ENCODE measurements at regions not wholly inside any gene's neighbourhood (a gene's known extent, or its start where the extent isn't known, plus 50 kb on each side); places are given as distances from the start of the nearest gene placed in this dataset.
"Not testable (repeated sequence)": the region's sequence is repeated elsewhere in the genome, so short reads cannot be mapped to it uniquely, and the experiment has no call there.

- Mint-ChIP-seq H3K27me3 (no peaks in the 10 kb centered on the region), H3K4me1 (ENCODE audit: low read depth) (no peaks in the 10 kb centered on the region), H3K27ac (no peak overlapping the region), H3K4me3 (ENCODE audit: low read depth) (no peak overlapping the region), H3K9me3 (ENCODE audit: low read depth) (peaks cover 2% of the 10 kb centered on the region), H3K36me3 (ENCODE audit: insufficient read depth) (no peaks in the 10 kb centered on the region)
- no peak for DNase-seq (ENCODE audit: low spot score, unreplicated experiment)
- TF ChIP-seq, protein P1, sequence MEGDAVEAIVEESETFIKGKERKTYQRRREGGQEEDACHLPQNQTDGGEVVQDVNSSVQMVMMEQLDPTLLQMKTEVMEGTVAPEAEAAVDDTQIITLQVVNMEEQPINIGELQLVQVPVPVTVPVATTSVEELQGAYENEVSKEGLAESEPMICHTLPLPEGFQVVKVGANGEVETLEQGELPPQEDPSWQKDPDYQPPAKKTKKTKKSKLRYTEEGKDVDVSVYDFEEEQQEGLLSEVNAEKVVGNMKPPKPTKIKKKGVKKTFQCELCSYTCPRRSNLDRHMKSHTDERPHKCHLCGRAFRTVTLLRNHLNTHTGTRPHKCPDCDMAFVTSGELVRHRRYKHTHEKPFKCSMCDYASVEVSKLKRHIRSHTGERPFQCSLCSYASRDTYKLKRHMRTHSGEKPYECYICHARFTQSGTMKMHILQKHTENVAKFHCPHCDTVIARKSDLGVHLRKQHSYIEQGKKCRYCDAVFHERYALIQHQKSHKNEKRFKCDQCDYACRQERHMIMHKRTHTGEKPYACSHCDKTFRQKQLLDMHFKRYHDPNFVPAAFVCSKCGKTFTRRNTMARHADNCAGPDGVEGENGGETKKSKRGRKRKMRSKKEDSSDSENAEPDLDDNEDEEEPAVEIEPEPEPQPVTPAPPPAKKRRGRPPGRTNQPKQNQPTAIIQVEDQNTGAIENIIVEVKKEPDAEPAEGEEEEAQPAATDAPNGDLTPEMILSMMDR (IDR thresholded peaks at IDR 0.05; ENCODE audit: unreplicated experiment) = no peak
Measured at GRCh38 chr2:138877421-138877820, 97.2 kb upstream of the NXPH2 start.

DNA sequence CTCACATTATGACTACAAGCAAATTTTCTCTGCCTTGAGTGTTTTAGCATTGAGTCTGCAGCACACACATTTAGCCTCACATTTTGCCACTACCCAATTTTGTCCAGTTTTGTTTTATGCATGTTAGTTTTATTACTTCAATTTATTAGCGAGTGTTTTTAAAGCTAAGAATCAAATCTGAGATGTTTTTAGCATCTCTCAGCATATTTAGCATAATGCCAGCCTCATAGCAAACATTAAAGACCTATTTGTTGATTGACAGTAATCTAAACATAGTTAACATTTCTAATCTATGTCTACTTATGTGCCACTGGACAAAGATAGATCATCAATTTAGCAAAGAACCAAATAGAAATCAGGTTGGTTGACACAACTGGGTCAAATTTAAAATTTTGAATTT is 94.1 kb upstream of the NXPH2 start:
- H3K4me3 Mint-ChIP-seq (ENCODE audit: low read depth) = no peak overlapping the region
- H3K4me1 Mint-ChIP-seq (ENCODE audit: low read depth) = no peaks in the 10 kb centered on the region
- no peaks in the 10 kb centered on the region for H3K36me3 Mint-ChIP-seq (ENCODE audit: insufficient read depth)
- peaks cover 11% of the 10 kb centered on the region for H3K9me3 Mint-ChIP-seq (ENCODE audit: low read depth)
- no peak for DNase-seq (ENCODE audit: low spot score, unreplicated experiment)
- H3K27ac Mint-ChIP-seq = no peak overlapping the region
- H3K27me3 Mint-ChIP-seq = no peaks in the 10 kb centered on the region
- TF ChIP-seq, protein P1 (IDR thresholded peaks at IDR 0.05; ENCODE audit: unreplicated experiment) = no peak

GRCh38 chr2:138872116-138872515 is 91.9 kb upstream of the NXPH2 start:
- not testable (repeated sequence) for H3K4me1 Mint-ChIP-seq (ENCODE audit: low read depth); H3K27ac Mint-ChIP-seq; H3K36me3 Mint-ChIP-seq (ENCODE audit: insufficient read depth); H3K4me3 Mint-ChIP-seq (ENCODE audit: low read depth); H3K27me3 Mint-ChIP-seq; DNase-seq (ENCODE audit: low spot score, unreplicated experiment)
- H3K9me3 Mint-ChIP-seq (ENCODE audit: low read depth) = peaks cover 11% of the 10 kb centered on the region

- H3K9me3 Mint-ChIP-seq (ENCODE audit: low read depth) = peaks cover 8% of the 10 kb centered on the region
- no peaks in the 10 kb centered on the region for H3K36me3 Mint-ChIP-seq (ENCODE audit: insufficient read depth)
- H3K4me3 Mint-ChIP-seq (ENCODE audit: low read depth) = no peak overlapping the region
Measured at GRCh38 chr2:138871312-138871711, 91.1 kb upstream of the NXPH2 start.

DNA sequence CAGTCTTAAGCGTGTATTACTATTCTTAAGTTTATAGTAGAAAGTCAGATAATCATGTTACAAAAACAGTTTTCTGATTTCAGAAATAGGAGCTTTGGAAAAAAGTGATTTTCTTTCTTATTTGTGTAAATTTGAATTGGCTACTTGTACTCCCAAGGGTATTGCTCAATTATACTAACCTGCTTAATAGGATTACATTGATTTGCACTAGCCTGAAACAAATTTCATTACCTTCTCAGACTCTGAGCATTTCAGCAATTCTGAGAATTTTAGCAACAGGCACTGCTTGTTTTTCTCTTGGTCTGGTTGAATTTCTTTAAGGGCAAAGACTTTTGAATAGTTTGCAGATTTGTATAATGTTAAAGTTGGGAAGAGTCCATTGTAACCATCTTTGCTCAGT is 87.2 kb upstream of the NXPH2 start:
- TF ChIP-seq, protein P1 (IDR thresholded peaks at IDR 0.05; ENCODE audit: unreplicated experiment) = no peak
- Mint-ChIP-seq H3K27ac (no peak overlapping the region), H3K4me3 (ENCODE audit: low read depth) (no peak overlapping the region), H3K36me3 (ENCODE audit: insufficient read depth) (no peaks in the 10 kb centered on the region), H3K4me1 (ENCODE audit: low read depth) (no peaks in the 10 kb centered on the region), H3K27me3 (no peaks in the 10 kb centered on the region), H3K9me3 (ENCODE audit: low read depth) (peaks cover 8% of the 10 kb centered on the region)
- DNase-seq (ENCODE audit: low spot score, unreplicated experiment) = no peak

More at GRCh38 chr2:138871312-138871711, 91.1 kb upstream of the NXPH2 start:
- no peak for DNase-seq (ENCODE audit: low spot score, unreplicated experiment)
- TF ChIP-seq, protein P1 (IDR thresholded peaks at IDR 0.05; ENCODE audit: unreplicated experiment) = no peak
- no peaks in the 10 kb centered on the region for H3K27me3 Mint-ChIP-seq
- no peak overlapping the region for H3K27ac Mint-ChIP-seq
- H3K4me1 Mint-ChIP-seq (ENCODE audit: low read depth) = no peaks in the 10 kb centered on the region

DNA sequence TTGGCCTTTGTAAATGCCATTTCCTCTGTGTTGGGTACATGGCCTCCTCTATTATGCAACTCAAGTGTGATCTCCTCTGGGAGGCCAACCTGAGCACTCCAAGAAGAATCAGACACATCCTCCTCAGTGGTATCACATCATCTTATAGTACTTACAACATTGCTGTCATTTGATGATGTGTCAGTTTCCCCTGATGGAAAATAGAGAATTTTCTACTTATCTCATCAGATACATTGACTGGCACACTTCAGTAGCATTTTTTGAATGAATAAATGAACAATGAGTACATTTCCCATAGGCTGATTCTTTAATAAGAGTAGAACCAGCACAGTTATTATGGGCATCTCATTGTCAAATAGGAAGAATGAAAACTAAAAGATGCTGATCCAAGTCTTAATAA is 86.6 kb upstream of the NXPH2 start:
- DNase-seq (ENCODE audit: low spot score, unreplicated experiment) = no peak
- H3K4me1 Mint-ChIP-seq (ENCODE audit: low read depth) = no peaks in the 10 kb centered on the region
- no peaks in the 10 kb centered on the region for H3K36me3 Mint-ChIP-seq (ENCODE audit: insufficient read depth)
- H3K4me3 Mint-ChIP-seq (ENCODE audit: low read depth) = no peak overlapping the region
- H3K27ac Mint-ChIP-seq = no peak overlapping the region
- TF ChIP-seq, protein P1 (IDR thresholded peaks at IDR 0.05; ENCODE audit: unreplicated experiment) = no peak
- H3K27me3 Mint-ChIP-seq = no peaks in the 10 kb centered on the region
- H3K9me3 Mint-ChIP-seq (ENCODE audit: low read depth) = peaks cover 8% of the 10 kb centered on the region
